ENCODE measurements at regions not wholly inside any gene's neighbourhood (a gene's known extent, or its start where the extent isn't known, plus 50 kb on each side); places are given as distances from the start of the nearest gene placed in this dataset.

GRCh38 chr12:69055706-69056105, 122.7 kb upstream of the CPM start:
- intact Hi-C loops (cut with micrococcal nuclease; ENCODE audit: unreplicated experiment): no loop called here
- Histone ChIP-seq H2AFZ (no peak overlapping the region), H3K4me1 (replicated peaks; ENCODE audit: insufficient read depth) (peaks cover 23% of the 10 kb centered on the region), H3K27me3 (ENCODE audit: insufficient read depth, low read depth) (no peaks in the 10 kb centered on the region), H3K79me2 (ENCODE audit: low read depth) (no peaks in the 10 kb centered on the region), H3K4me2 (no peak overlapping the region), H3K4me3 (no peak overlapping the region), H4K20me1 (ENCODE audit: insufficient read depth) (no peaks in the 10 kb centered on the region), H3F3A (ENCODE audit: insufficient read depth, low read depth) (peaks cover 10% of the 10 kb centered on the region; the same call in 1 of the 2 replicates), H3K9me2 (ENCODE audit: insufficient read depth) (no peaks in the 10 kb centered on the region), H3K9me3 (ENCODE audit: insufficient read depth, low read depth) (no peaks in the 10 kb centered on the region), H3K27ac (no peak overlapping the region), H3K36me3 (ENCODE audit: low read depth) (no peaks in the 10 kb centered on the region)
- no TSS peak for BruUV-seq (replicated peaks)
- ChIA-PET POLR2A (ENCODE audit: unreplicated experiment) (no interaction called here), CTCF (no interaction called here)
- no peak for TF ChIP-seq EZH2 (IDR thresholded peaks at IDR 0.05; ENCODE audit: low read depth)
- no peak for TF ChIP-seq CTCF (conservative IDR thresholded peaks at IDR 0.05)
- no peak for DNase-seq

GRCh38 chr12:69056743-69057515, 124.0 kb upstream of the CPM start:
- POLR2A ChIA-PET (ENCODE audit: unreplicated experiment): interaction anchor here (0.6 kb wide), 1 partner anchor 72 kb away, joined by 4 read pairs; no protein-coding TSS in a partner anchor
- Histone ChIP-seq H3F3A (ENCODE audit: insufficient read depth, low read depth) (peaks cover 10% of the 10 kb centered on the region; the same call in 1 of the 2 replicates), H2AFZ (no peak overlapping the region), H3K4me2 (no peak overlapping the region), H3K4me3 (no peak overlapping the region), H3K9me2 (ENCODE audit: insufficient read depth) (no peaks in the 10 kb centered on the region), H3K79me2 (ENCODE audit: low read depth) (no peaks in the 10 kb centered on the region), H4K20me1 (ENCODE audit: insufficient read depth) (no peaks in the 10 kb centered on the region), H3K4me1 (replicated peaks; ENCODE audit: insufficient read depth) (peaks cover 19% of the 10 kb centered on the region), H3K27ac (no peak overlapping the region), H3K9me3 (ENCODE audit: insufficient read depth, low read depth) (no peaks in the 10 kb centered on the region), H3K27me3 (ENCODE audit: insufficient read depth, low read depth) (no peaks in the 10 kb centered on the region), H3K36me3 (ENCODE audit: low read depth) (no peaks in the 10 kb centered on the region)
- intact Hi-C loops (cut with micrococcal nuclease; ENCODE audit: unreplicated experiment): no loop called here
- no peak for DNase-seq
- BruUV-seq (replicated peaks): no TSS peak
- CTCF ChIA-PET: no interaction called here
- TF ChIP-seq EZH2 (IDR thresholded peaks at IDR 0.05; ENCODE audit: low read depth) (no peak), CTCF (conservative IDR thresholded peaks at IDR 0.05) (no peak)

GRCh38 chr12:69057742-69058141, 124.8 kb upstream of the CPM start:
- no peak for DNase-seq
- H3K4me1 ChIP-seq (replicated peaks; ENCODE audit: insufficient read depth): peaks cover 11% of the 10 kb centered on the region
- ChIA-PET POLR2A (ENCODE audit: unreplicated experiment) (interaction anchor here (0.6 kb wide), 1 partner anchor 73 kb away, joined by 4 read pairs; no protein-coding TSS in a partner anchor), CTCF (interaction anchor here (0.6 kb wide), 1 partner anchor 228 kb away, joined by 3 read pairs; no protein-coding TSS in a partner anchor)
- intact Hi-C loops (cut with micrococcal nuclease; ENCODE audit: unreplicated experiment): no loop called here
- peaks cover 10% of the 10 kb centered on the region; the same call in 1 of the 2 replicates for H3F3A ChIP-seq (ENCODE audit: insufficient read depth, low read depth)
- no peaks in the 10 kb centered on the region for H4K20me1 ChIP-seq (ENCODE audit: insufficient read depth)
- no peaks in the 10 kb centered on the region for H3K9me2 ChIP-seq (ENCODE audit: insufficient read depth)
- no peak overlapping the region for H2AFZ ChIP-seq
- H3K27me3 ChIP-seq (ENCODE audit: insufficient read depth, low read depth): no peaks in the 10 kb centered on the region
- no peaks in the 10 kb centered on the region for H3K79me2 ChIP-seq (ENCODE audit: low read depth)
- no peak overlapping the region for H3K4me2 ChIP-seq
- H3K36me3 ChIP-seq (ENCODE audit: low read depth): no peaks in the 10 kb centered on the region
- no peak overlapping the region for H3K27ac ChIP-seq
- no TSS peak for BruUV-seq (replicated peaks)
- H3K4me3 ChIP-seq: no peak overlapping the region
- no peaks in the 10 kb centered on the region for H3K9me3 ChIP-seq (ENCODE audit: insufficient read depth, low read depth)
- TF ChIP-seq CTCF (conservative IDR thresholded peaks at IDR 0.05): no peak
- TF ChIP-seq EZH2 (IDR thresholded peaks at IDR 0.05; ENCODE audit: low read depth): no peak

Measured in PC-9 (cell line).